HCT116 (cell line): ENCODE measurements at regions not wholly inside any gene's neighbourhood (a gene's known extent, or its start where the extent isn't known, plus 50 kb on each side); places are given as distances from the start of the nearest gene placed in this dataset.

ENCODE experiments used
- CEBPB ChIP-seq: IDR thresholded peaks from 2 replicates; pipeline ENCODE4 v1.6.1; 2012; ENCODE audit warnings: low read depth
- EZH2 ChIP-seq: fragments of 200-600 bp; sonication (generic); IDR thresholded peaks from 2 replicates; pipeline ENCODE4 v1.6.1; 2017; ENCODE audit warnings: antibody characterized with exemption, mixed run types
- JUND ChIP-seq: IDR thresholded peaks from 2 replicates; pipeline ENCODE4 v1.6.1; 2012
- POLR2A ChIP-seq: IDR thresholded peaks from 2 replicates; pipeline ENCODE4 v1.7.0; 2011; ENCODE audit warnings: borderline replicate concordance; ENCODE audit not compliant: insufficient read depth, insufficient read length; ENCODE audit errors: extremely low read depth
- POLR2AphosphoS5 ChIP-seq: IDR thresholded peaks from 2 replicates; pipeline ENCODE4 v1.6.1; 2011; ENCODE audit warnings: mild to moderate bottlenecking, low read depth, low read length, moderate library complexity
- RAD21 ChIP-seq: IDR thresholded peaks from 2 replicates; pipeline ENCODE4 v1.6.1; 2012; ENCODE audit warnings: low read depth, mild to moderate bottlenecking
- SIN3A ChIP-seq: IDR thresholded peaks from 2 replicates; pipeline ENCODE4 v1.6.1; 2012; ENCODE audit warnings: low read depth
- SP1 ChIP-seq: IDR thresholded peaks from 2 replicates; pipeline ENCODE4 v1.6.1; 2012; ENCODE audit warnings: low read depth
- TCF7L2 ChIP-seq: IDR thresholded peaks from 2 replicates; pipeline ENCODE4 v1.7.0; 2011; ENCODE audit warnings: borderline replicate concordance, inconsistent platforms; ENCODE audit not compliant: insufficient read depth, insufficient read length; ENCODE audit errors: extremely low read depth
- YY1 ChIP-seq: IDR thresholded peaks from 2 replicates; pipeline ENCODE4 v1.6.1; 2011; ENCODE audit warnings: low read length, low read depth, moderate library complexity, mild to moderate bottlenecking; ENCODE audit not compliant: insufficient replicate concordance; ENCODE audit errors: extremely low read depth
- ZFX ChIP-seq: fragments of 450-650 bp; IDR thresholded peaks from 2 replicates; pipeline ENCODE4 v1.6.1; 2017
- TF ChIP-seq, protein P1 (sequence below), 3 experiments: fragments of 200-600 bp in 1 of 3; sonication (generic) in 1 of 3; IDR thresholded peaks in 2 of 3; conservative IDR thresholded peaks in 1 of 3; 2 replicates each; pipeline ENCODE4 v1.5.1; 2012 to 2017; ENCODE audit warnings: low read depth in 2 of 3, low read length in 2 of 3, antibody characterized with exemption in 1 of 3, borderline replicate concordance in 1 of 3, control low read depth in 1 of 3, mild to moderate bottlenecking in 1 of 3, mixed read lengths in 1 of 3, mixed run types in 1 of 3, moderate library complexity in 1 of 3; ENCODE audit not compliant: insufficient read depth in 1 of 3
- TF ChIP-seq, protein P2 (sequence below): IDR thresholded peaks from 2 replicates; pipeline ENCODE4 v1.6.1; 2012
- TF ChIP-seq, protein P3 (sequence below): IDR thresholded peaks from 2 replicates; pipeline ENCODE4 v1.6.1; 2012; ENCODE audit warnings: low read depth

DNA sequence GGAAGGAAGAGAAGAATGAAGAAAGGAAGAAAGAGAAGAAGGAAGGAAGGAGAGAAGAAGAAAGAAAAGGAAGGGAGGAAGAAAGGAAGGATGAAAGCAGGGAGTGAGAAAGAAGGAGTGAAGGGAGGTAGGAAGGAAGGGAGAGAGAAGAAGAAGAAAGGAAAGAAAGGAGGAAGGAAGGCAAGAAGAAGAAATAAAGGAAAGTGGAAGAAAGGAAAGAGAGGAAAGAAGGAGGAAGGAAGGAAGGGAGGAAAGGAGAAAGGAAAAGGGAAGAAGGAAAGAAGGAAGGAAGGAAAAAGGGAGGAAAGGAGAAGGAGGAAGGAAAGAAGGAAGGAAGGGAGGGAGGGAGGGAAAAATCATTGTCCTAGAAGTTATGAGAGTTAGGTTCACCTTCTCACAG lies 696.6 kb upstream of the TMEM132C start:
- TF ChIP-seq, protein P1, sequence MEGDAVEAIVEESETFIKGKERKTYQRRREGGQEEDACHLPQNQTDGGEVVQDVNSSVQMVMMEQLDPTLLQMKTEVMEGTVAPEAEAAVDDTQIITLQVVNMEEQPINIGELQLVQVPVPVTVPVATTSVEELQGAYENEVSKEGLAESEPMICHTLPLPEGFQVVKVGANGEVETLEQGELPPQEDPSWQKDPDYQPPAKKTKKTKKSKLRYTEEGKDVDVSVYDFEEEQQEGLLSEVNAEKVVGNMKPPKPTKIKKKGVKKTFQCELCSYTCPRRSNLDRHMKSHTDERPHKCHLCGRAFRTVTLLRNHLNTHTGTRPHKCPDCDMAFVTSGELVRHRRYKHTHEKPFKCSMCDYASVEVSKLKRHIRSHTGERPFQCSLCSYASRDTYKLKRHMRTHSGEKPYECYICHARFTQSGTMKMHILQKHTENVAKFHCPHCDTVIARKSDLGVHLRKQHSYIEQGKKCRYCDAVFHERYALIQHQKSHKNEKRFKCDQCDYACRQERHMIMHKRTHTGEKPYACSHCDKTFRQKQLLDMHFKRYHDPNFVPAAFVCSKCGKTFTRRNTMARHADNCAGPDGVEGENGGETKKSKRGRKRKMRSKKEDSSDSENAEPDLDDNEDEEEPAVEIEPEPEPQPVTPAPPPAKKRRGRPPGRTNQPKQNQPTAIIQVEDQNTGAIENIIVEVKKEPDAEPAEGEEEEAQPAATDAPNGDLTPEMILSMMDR (IDR thresholded peaks at IDR 0.05 in 2 of 3, conservative IDR thresholded peaks at IDR 0.05 in 1 of 3; ENCODE audit: borderline replicate concordance in 1 of 3, insufficient read depth in 1 of 3, low read depth in 2 of 3, low read length in 2 of 3), result no peak
- TF ChIP-seq EZH2 (no peak), SIN3A (no peak), ZFX (no peak), JUND (no peak), POLR2A (no peak), SP1 (no peak), RAD21 (no peak), YY1 (no peak), TCF7L2 (no peak), CEBPB (no peak), POLR2AphosphoS5 (no peak)
- TF ChIP-seq, protein P2, sequence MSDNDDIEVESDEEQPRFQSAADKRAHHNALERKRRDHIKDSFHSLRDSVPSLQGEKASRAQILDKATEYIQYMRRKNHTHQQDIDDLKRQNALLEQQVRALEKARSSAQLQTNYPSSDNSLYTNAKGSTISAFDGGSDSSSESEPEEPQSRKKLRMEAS, result no peak
- TF ChIP-seq, protein P3, sequence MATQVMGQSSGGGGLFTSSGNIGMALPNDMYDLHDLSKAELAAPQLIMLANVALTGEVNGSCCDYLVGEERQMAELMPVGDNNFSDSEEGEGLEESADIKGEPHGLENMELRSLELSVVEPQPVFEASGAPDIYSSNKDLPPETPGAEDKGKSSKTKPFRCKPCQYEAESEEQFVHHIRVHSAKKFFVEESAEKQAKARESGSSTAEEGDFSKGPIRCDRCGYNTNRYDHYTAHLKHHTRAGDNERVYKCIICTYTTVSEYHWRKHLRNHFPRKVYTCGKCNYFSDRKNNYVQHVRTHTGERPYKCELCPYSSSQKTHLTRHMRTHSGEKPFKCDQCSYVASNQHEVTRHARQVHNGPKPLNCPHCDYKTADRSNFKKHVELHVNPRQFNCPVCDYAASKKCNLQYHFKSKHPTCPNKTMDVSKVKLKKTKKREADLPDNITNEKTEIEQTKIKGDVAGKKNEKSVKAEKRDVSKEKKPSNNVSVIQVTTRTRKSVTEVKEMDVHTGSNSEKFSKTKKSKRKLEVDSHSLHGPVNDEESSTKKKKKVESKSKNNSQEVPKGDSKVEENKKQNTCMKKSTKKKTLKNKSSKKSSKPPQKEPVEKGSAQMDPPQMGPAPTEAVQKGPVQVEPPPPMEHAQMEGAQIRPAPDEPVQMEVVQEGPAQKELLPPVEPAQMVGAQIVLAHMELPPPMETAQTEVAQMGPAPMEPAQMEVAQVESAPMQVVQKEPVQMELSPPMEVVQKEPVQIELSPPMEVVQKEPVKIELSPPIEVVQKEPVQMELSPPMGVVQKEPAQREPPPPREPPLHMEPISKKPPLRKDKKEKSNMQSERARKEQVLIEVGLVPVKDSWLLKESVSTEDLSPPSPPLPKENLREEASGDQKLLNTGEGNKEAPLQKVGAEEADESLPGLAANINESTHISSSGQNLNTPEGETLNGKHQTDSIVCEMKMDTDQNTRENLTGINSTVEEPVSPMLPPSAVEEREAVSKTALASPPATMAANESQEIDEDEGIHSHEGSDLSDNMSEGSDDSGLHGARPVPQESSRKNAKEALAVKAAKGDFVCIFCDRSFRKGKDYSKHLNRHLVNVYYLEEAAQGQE, result no peak
